HG03196 (cell line): ENCODE measurements at regions not wholly inside any gene's neighbourhood (a gene's known extent, or its start where the extent isn't known, plus 50 kb on each side); places are given as distances from the start of the nearest gene placed in this dataset.
A peak's percentile ranks its signal among the peaks of the same experiment; 100 is the strongest.
"Not testable (repeated sequence)": the region's sequence is repeated elsewhere in the genome, so short reads cannot be mapped to it uniquely, and the experiment has no call there.

Experiments used
- ATAC-seq: cut with Tn5 transposase; IDR thresholded peaks from one replicate; pipeline ENCODE4 v1.9.1; 2021; ENCODE audit not compliant: unreplicated experiment

- not testable (repeated sequence) for ATAC-seq
These were observed 229.9 kb upstream of the BTG1 start for GRCh38 chr12:92375504-92375903.

- ATAC-seq: no peak
These were observed 225.2 kb upstream of the BTG1 start for GRCh38 chr12:92370828-92371227.

GRCh38 chr12:92369636-92370035, 224.0 kb upstream of the BTG1 start:
- ATAC-seq: no peak

- ATAC-seq: no peak
These were observed 223.4 kb upstream of the BTG1 start for GRCh38 chr12:92369056-92369455.

- ATAC-seq: no peak
These were observed 220.2 kb upstream of the BTG1 start for GRCh38 chr12:92365836-92366235.

GRCh38 chr12:92365333-92365732, 219.7 kb upstream of the BTG1 start:
- ATAC-seq: no peak

- peak; percentile 64 for ATAC-seq
These were observed 217.9 kb upstream of the BTG1 start for GRCh38 chr12:92363295-92364146.

GRCh38 chr12:92362785-92363184, 217.1 kb upstream of the BTG1 start:
- ATAC-seq: peak; percentile 45

- no peak for ATAC-seq
These were observed 216.5 kb upstream of the BTG1 start for GRCh38 chr12:92362126-92362525.

GRCh38 chr12:92360543-92360942, 214.9 kb upstream of the BTG1 start:
- ATAC-seq: no peak

GRCh38 chr12:92359581-92360209, 214.0 kb upstream of the BTG1 start:
- ATAC-seq: no peak

GRCh38 chr12:92357584-92358261, 212.1 kb upstream of the BTG1 start:
- no peak for ATAC-seq

GRCh38 chr12:92356425-92356824, 210.8 kb upstream of the BTG1 start:
- ATAC-seq: peak; percentile 44

GRCh38 chr12:92349635-92350034, 204.0 kb upstream of the BTG1 start:
- no peak for ATAC-seq

GRCh38 chr12:92342574-92342973, 196.9 kb upstream of the BTG1 start:
- ATAC-seq: no peak

GRCh38 chr12:92341065-92341668, 195.5 kb upstream of the BTG1 start:
- ATAC-seq: no peak

- no peak for ATAC-seq
These were observed 194.9 kb upstream of the BTG1 start for GRCh38 chr12:92340441-92341064.

- no peak for ATAC-seq
These were observed 194.4 kb upstream of the BTG1 start for GRCh38 chr12:92340003-92340402.

- ATAC-seq: no peak
These were observed 193.7 kb upstream of the BTG1 start for GRCh38 chr12:92339198-92339821.

- ATAC-seq: no peak
These were observed 193.0 kb upstream of the BTG1 start for GRCh38 chr12:92338671-92339070.

GRCh38 chr12:92338102-92338501, 192.5 kb upstream of the BTG1 start:
- no peak for ATAC-seq
